ENCODE measurements at regions not wholly inside any gene's neighbourhood (a gene's known extent, or its start where the extent isn't known, plus 50 kb on each side); places are given as distances from the start of the nearest gene placed in this dataset.

DNA sequence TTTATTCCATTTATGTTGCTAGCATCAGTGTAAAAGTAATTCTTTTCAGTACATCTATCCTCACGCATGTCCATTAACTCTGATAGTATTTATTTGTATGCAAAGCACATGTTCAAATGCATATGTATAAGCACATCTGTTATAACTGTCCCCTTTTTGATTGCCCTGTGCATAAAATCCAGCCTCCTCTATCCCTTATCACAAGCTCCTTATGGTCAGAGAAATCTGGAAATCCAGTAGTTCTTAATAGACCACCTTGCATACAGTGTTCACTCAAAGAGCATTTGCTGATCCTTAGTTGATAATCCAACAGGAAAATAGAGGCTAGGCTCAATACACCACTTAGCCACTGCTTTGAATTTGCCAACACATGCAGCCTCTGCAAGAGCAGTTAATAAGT is 443.5 kb downstream of the AASDHPPT start:
- TF ChIP-seq POLR2A (IDR thresholded peaks at IDR 0.05) (no peak), POLR2AphosphoS5 (IDR thresholded peaks at IDR 0.05) (no peak)
- TF ChIP-seq, protein P1, sequence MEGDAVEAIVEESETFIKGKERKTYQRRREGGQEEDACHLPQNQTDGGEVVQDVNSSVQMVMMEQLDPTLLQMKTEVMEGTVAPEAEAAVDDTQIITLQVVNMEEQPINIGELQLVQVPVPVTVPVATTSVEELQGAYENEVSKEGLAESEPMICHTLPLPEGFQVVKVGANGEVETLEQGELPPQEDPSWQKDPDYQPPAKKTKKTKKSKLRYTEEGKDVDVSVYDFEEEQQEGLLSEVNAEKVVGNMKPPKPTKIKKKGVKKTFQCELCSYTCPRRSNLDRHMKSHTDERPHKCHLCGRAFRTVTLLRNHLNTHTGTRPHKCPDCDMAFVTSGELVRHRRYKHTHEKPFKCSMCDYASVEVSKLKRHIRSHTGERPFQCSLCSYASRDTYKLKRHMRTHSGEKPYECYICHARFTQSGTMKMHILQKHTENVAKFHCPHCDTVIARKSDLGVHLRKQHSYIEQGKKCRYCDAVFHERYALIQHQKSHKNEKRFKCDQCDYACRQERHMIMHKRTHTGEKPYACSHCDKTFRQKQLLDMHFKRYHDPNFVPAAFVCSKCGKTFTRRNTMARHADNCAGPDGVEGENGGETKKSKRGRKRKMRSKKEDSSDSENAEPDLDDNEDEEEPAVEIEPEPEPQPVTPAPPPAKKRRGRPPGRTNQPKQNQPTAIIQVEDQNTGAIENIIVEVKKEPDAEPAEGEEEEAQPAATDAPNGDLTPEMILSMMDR (IDR thresholded peaks at IDR 0.05) = no peak

Measured in breast epithelium (tissue), 3 donors.